HG03097 (cell line): ENCODE measurements at regions not wholly inside any gene's neighbourhood (a gene's known extent, or its start where the extent isn't known, plus 50 kb on each side); places are given as distances from the start of the nearest gene placed in this dataset.

Experiments
- ATAC-seq: cut with Tn5 transposase; IDR thresholded peaks from one replicate; pipeline ENCODE4 v1.9.1; 2021; ENCODE audit not compliant: unreplicated experiment, low FRiP score

- ATAC-seq: no peak
These were observed 248.4 kb downstream of the PLK2 start for GRCh38 chr5:58211441-58211840.

- ATAC-seq: no peak
These were observed 251.2 kb downstream of the PLK2 start for GRCh38 chr5:58208674-58209073.

GRCh38 chr5:58207076-58207475, 252.8 kb downstream of the PLK2 start:
- ATAC-seq: no peak

- no peak for ATAC-seq
These were observed 254.9 kb downstream of the PLK2 start for GRCh38 chr5:58204966-58205365.

- ATAC-seq: no peak
These were observed 256.9 kb downstream of the PLK2 start for GRCh38 chr5:58202941-58203444.

- no peak for ATAC-seq
These were observed 257.8 kb downstream of the PLK2 start for GRCh38 chr5:58201922-58202648.

GRCh38 chr5:58200451-58200850, 259.4 kb downstream of the PLK2 start:
- ATAC-seq: no peak

- ATAC-seq: no peak
These were observed 260.8 kb downstream of the PLK2 start for GRCh38 chr5:58199087-58199486.

GRCh38 chr5:58198330-58198729, 261.6 kb downstream of the PLK2 start:
- ATAC-seq: no peak

- ATAC-seq: no peak
These were observed 262.0 kb downstream of the PLK2 start for GRCh38 chr5:58197875-58198274.

- ATAC-seq: no peak
These were observed 268.4 kb downstream of the PLK2 start for GRCh38 chr5:58191443-58191842.

- no peak for ATAC-seq
These were observed 271.6 kb downstream of the PLK2 start for GRCh38 chr5:58188262-58188651.

GRCh38 chr5:58187432-58188261, 272.2 kb downstream of the PLK2 start:
- no peak for ATAC-seq

GRCh38 chr5:58185801-58186200, 274.1 kb downstream of the PLK2 start:
- ATAC-seq: no peak

- ATAC-seq: no peak
These were observed 274.5 kb downstream of the PLK2 start for GRCh38 chr5:58185397-58185796.

GRCh38 chr5:58184910-58185309, 275.0 kb downstream of the PLK2 start:
- no peak for ATAC-seq

- ATAC-seq: no peak
These were observed 276.1 kb downstream of the PLK2 start for GRCh38 chr5:58183786-58184085.

- ATAC-seq: no peak
These were observed 276.7 kb downstream of the PLK2 start for GRCh38 chr5:58183078-58183785.

- no peak for ATAC-seq
These were observed 277.5 kb downstream of the PLK2 start for GRCh38 chr5:58182287-58182841.

GRCh38 chr5:58181578-58182286, 278.2 kb downstream of the PLK2 start:
- ATAC-seq: no peak
